ENCODE measurements at regions not wholly inside any gene's neighbourhood (a gene's known extent, or its start where the extent isn't known, plus 50 kb on each side); places are given as distances from the start of the nearest gene placed in this dataset.

GRCh38 chr5:122723606-122724352 is 51.1 kb upstream of the SNX2 start (continued):
- TF ChIP-seq ZBTB7A (IDR thresholded peaks at IDR 0.05; ENCODE audit: borderline replicate concordance, control insufficient read depth, low read depth, low read length) (no peak), ATF4 (CRISPR knock-in tag; IDR thresholded peaks at IDR 0.05) (no peak), ZBTB17 (CRISPR knock-in tag; IDR thresholded peaks at IDR 0.05) (no peak), RBM14 (IDR thresholded peaks at IDR 0.05; ENCODE audit: borderline replicate concordance, insufficient read depth, low read depth, low read length) (no peak), ZNF584 (CRISPR knock-in tag; IDR thresholded peaks at IDR 0.05; ENCODE audit: low read depth) (no peak), THRB (CRISPR knock-in tag; conservative IDR thresholded peaks at IDR 0.05) (no peak)
